OCI-LY3 (cell line): ENCODE measurements at regions not wholly inside any gene's neighbourhood (a gene's known extent, or its start where the extent isn't known, plus 50 kb on each side); places are given as distances from the start of the nearest gene placed in this dataset.

Experiments used
- H2AFZ ChIP-seq: fragments of 200-600, 300-600 bp; shearing (Covaris generic); 2 replicates; pipeline ENCODE4 v1.6.0; 2014; ENCODE audit warnings: antibody characterized with exemption, low read depth, low read length
- H3K27ac ChIP-seq: fragments of 200-600, 300-600 bp; sonication (generic); 2 replicates; pipeline ENCODE4 v1.5.1; 2014; ENCODE audit warnings: mild to moderate bottlenecking, low read length, moderate library complexity, mixed read lengths
- H3K27me3 ChIP-seq: fragments of 200-600, 300-600 bp; sonication (generic); 2 replicates; pipeline ENCODE4 v1.6.1; 2014; ENCODE audit warnings: low read depth, low read length, mixed read lengths
- H3K36me3 ChIP-seq: fragments of 200-600, 300-600 bp; sonication (generic); replicated peaks from 2 replicates; pipeline ENCODE3; 2014; ENCODE audit warnings: low read depth, low read length, mixed read lengths
- H3K4me1 ChIP-seq: fragments of 300-600, 200-600 bp; sonication (generic); 2 replicates; pipeline ENCODE4 v1.6.1; 2014; ENCODE audit warnings: low read length, mixed read lengths
- H3K4me2 ChIP-seq: fragments of 200-600, 300-600 bp; sonication (generic); 2 replicates; pipeline ENCODE4 v1.6.1; 2014; ENCODE audit warnings: low read length, mixed read lengths
- H3K4me3 ChIP-seq: fragments of 300-600, 200-600 bp; sonication (generic); 2 replicates; pipeline ENCODE4 v1.5.1; 2014; ENCODE audit warnings: antibody characterized with exemption, mild to moderate bottlenecking, low read length, moderate library complexity
- H3K79me2 ChIP-seq: fragments of 300-600, 200-600 bp; shearing (Covaris generic); 2 replicates; pipeline ENCODE4 v1.6.1; 2014; ENCODE audit warnings: mild to moderate bottlenecking, low read length, mixed read lengths
- H3K9ac ChIP-seq: fragments of 300-600, 200-600 bp; shearing (Covaris generic); 2 replicates; pipeline ENCODE4 v1.6.0; 2014; ENCODE audit warnings: mild to moderate bottlenecking, low read length, moderate library complexity
- H3K9me3 ChIP-seq: fragments of 200-600, 300-600 bp; shearing (Covaris generic); 2 replicates; pipeline ENCODE4 v1.6.1; 2014; ENCODE audit warnings: low read length, mixed read lengths; ENCODE audit not compliant: insufficient read depth
- H4K20me1 ChIP-seq: fragments of 200-600, 300-600 bp; sonication (generic); 2 replicates; pipeline ENCODE4 v1.6.1; 2016; ENCODE audit warnings: low read length, mixed read lengths; ENCODE audit not compliant: insufficient read depth
- EZH2phosphoT487 ChIP-seq: fragments of 200-600 bp; shearing (Covaris generic); IDR thresholded peaks from 2 replicates; pipeline ENCODE4 v1.6.1; 2018; ENCODE audit warnings: antibody characterized with exemption, mixed run types, low read depth
- TF ChIP-seq, protein P1 (sequence below): fragments of 200-600, 300-600 bp; sonication (generic); IDR thresholded peaks from 2 replicates; pipeline ENCODE4 v1.5.1; 2014; ENCODE audit warnings: antibody characterized with exemption, low read length, low read depth

DNA sequence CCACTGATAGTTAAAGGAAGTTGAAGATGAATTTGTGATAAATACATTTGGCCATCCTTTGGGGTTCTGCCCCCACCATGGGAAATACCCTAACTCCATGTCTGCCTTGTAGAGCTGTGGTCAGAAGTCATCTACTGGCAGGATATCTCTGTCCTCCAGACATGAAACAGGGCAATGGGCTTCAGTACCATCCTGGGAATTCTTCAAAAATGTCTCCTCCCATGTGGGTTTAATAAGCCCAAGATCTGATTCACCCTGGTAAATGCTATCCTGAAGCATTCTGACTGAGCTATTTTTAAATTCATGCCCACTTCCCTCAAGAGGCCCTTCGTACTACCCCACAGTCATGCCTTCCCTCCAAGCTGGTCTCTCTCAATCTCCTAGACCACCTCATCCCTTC is 113.7 kb upstream of the SLC25A36 start:
- no peak overlapping the region for H3K4me2 ChIP-seq
- no peak overlapping the region for H3K9ac ChIP-seq
- H4K20me1 ChIP-seq = no peaks in the 10 kb centered on the region
- no peaks in the 10 kb centered on the region for H3K79me2 ChIP-seq
- H3K27ac ChIP-seq = no peak overlapping the region
- H3K4me1 ChIP-seq = peaks cover 19% of the 10 kb centered on the region
- no peak overlapping the region for H2AFZ ChIP-seq
- TF ChIP-seq, protein P1, sequence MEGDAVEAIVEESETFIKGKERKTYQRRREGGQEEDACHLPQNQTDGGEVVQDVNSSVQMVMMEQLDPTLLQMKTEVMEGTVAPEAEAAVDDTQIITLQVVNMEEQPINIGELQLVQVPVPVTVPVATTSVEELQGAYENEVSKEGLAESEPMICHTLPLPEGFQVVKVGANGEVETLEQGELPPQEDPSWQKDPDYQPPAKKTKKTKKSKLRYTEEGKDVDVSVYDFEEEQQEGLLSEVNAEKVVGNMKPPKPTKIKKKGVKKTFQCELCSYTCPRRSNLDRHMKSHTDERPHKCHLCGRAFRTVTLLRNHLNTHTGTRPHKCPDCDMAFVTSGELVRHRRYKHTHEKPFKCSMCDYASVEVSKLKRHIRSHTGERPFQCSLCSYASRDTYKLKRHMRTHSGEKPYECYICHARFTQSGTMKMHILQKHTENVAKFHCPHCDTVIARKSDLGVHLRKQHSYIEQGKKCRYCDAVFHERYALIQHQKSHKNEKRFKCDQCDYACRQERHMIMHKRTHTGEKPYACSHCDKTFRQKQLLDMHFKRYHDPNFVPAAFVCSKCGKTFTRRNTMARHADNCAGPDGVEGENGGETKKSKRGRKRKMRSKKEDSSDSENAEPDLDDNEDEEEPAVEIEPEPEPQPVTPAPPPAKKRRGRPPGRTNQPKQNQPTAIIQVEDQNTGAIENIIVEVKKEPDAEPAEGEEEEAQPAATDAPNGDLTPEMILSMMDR = no peak
- TF ChIP-seq EZH2phosphoT487 = no peak
- H3K27me3 ChIP-seq = no peaks in the 10 kb centered on the region
- no peaks in the 10 kb centered on the region for H3K36me3 ChIP-seq
- no peaks in the 10 kb centered on the region for H3K9me3 ChIP-seq
- H3K4me3 ChIP-seq = no peak overlapping the region

DNA sequence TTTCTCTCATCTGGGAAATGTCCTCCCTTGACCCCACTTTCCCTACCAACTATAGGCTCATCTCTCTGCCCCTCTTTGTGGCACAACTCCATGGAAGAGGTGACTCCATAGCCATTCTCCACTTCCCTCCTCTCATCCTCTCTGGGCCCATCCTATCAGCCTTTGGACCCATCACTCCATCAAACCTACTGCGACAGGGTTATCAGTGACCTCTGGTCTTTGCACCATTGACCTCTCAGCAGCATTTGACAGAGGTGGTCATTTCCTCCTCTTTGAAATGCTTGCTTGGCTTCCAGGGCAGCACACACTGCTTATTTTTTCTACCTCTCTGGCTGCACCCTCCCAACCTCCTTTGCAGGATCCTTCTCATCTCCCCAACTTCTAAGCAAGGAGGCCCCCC is 113.1 kb upstream of the SLC25A36 start:
- no peaks in the 10 kb centered on the region for H3K27me3 ChIP-seq
- TF ChIP-seq, protein P1 = no peak
- no peak for TF ChIP-seq EZH2phosphoT487
- H3K4me1 ChIP-seq = peaks cover 25% of the 10 kb centered on the region
- no peaks in the 10 kb centered on the region for H3K79me2 ChIP-seq
- H3K27ac ChIP-seq = no peak overlapping the region
- H3K4me2 ChIP-seq = no peak overlapping the region
- no peaks in the 10 kb centered on the region for H3K9me3 ChIP-seq
- H4K20me1 ChIP-seq = no peaks in the 10 kb centered on the region
- H3K9ac ChIP-seq = no peak overlapping the region
- no peak overlapping the region for H3K4me3 ChIP-seq
- no peak overlapping the region for H2AFZ ChIP-seq
- H3K36me3 ChIP-seq = no peaks in the 10 kb centered on the region

DNA sequence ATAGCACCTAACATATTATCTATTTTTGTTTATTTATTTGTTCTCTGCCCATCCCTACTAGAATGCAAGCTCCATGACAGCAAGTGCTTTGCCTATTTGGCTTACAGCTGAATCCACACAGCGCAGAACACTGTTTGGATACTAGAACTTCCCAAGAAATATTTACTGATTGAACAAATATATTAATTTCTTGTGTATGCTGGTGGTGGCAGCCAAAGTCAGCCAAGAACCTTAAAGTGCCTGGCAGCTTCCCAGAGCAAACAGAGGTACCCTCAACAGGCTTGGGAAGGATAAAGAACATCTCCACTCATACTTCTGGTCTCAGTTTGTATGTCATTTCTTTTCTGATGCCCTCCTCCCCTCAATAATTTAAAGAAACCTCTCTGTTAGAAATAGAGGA is 111.8 kb upstream of the SLC25A36 start:
- Histone ChIP-seq H3K9me3 (no peaks in the 10 kb centered on the region), H3K27ac (no peak overlapping the region), H4K20me1 (no peaks in the 10 kb centered on the region), H3K4me3 (no peak overlapping the region), H3K79me2 (no peaks in the 10 kb centered on the region), H3K27me3 (no peaks in the 10 kb centered on the region), H3K4me2 (no peak overlapping the region), H3K36me3 (no peaks in the 10 kb centered on the region), H2AFZ (no peak overlapping the region), H3K4me1 (peaks cover 25% of the 10 kb centered on the region), H3K9ac (no peak overlapping the region)
- no peak for TF ChIP-seq EZH2phosphoT487
- TF ChIP-seq, protein P1 = no peak

DNA sequence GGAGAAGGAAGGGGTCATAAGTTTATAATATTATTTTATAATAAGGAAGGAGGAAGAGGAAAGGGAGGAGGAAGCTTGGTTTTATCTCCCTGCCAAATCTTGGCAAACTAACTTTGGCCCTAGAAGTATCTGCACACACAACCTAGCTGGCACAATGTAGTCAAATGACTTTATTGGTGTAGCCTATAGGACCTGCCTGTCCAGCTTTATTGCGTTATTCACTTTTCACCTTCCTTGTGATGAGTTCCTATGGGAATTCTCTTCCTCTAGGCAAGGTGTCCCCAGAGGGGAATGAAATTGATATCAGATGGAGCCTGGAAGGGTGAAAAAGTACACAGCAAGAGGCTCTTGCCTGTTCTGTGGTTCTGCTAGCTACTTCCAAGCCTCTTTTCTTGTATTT is 111.2 kb upstream of the SLC25A36 start:
- Histone ChIP-seq H2AFZ (no peak overlapping the region), H3K4me1 (peaks cover 25% of the 10 kb centered on the region), H4K20me1 (no peaks in the 10 kb centered on the region), H3K79me2 (no peaks in the 10 kb centered on the region), H3K9me3 (no peaks in the 10 kb centered on the region), H3K4me2 (no peak overlapping the region), H3K9ac (no peak overlapping the region), H3K36me3 (no peaks in the 10 kb centered on the region), H3K27me3 (no peaks in the 10 kb centered on the region), H3K4me3 (no peak overlapping the region), H3K27ac (no peak overlapping the region)
- TF ChIP-seq, protein P1 = no peak
- TF ChIP-seq EZH2phosphoT487 = no peak
